Osteoblast (primary cell): ENCODE measurements at regions not wholly inside any gene's neighbourhood (a gene's known extent, or its start where the extent isn't known, plus 50 kb on each side); places are given as distances from the start of the nearest gene placed in this dataset.

ENCODE experiments used
- DNase-seq: peaks from one replicate; pipeline ENCODE4 v3.0.0; 2011; ENCODE audit warnings: low spot score, mixed read lengths; ENCODE audit not compliant: insufficient read length; ENCODE audit errors: missing footprints
- H2AFZ ChIP-seq: 2 replicates; pipeline ENCODE4 v1.6.0; 2011; ENCODE audit warnings: mild to moderate bottlenecking, low read length
- H3K27ac ChIP-seq: 2 replicates; pipeline ENCODE4 v1.5.1; 2011; ENCODE audit warnings: mild to moderate bottlenecking, low read depth, low read length, moderate library complexity
- H3K27me3 ChIP-seq: 2 replicates; pipeline ENCODE4 v1.6.0; 2012; ENCODE audit warnings: mild to moderate bottlenecking, control low read depth, inconsistent platforms, low read length, moderate library complexity; ENCODE audit not compliant: insufficient read depth
- H3K36me3 ChIP-seq: 2 replicates; pipeline ENCODE4 v1.5.1; 2011; ENCODE audit warnings: mild to moderate bottlenecking, low read length, control low read depth, moderate library complexity; ENCODE audit not compliant: insufficient read depth
- H3K4me1 ChIP-seq: 2 replicates; pipeline ENCODE4 v1.5.1; 2011; ENCODE audit warnings: mild to moderate bottlenecking, low read length, control low read depth, moderate library complexity; ENCODE audit not compliant: insufficient read depth
- H3K4me2 ChIP-seq: 2 replicates; pipeline ENCODE4 v1.6.0; 2011; ENCODE audit warnings: mild to moderate bottlenecking, low read length; ENCODE audit not compliant: insufficient read depth
- H3K4me3 ChIP-seq: fragments of 200-600 bp; sonication (generic); 3 replicates; pipeline ENCODE4 v1.5.1; 2012; ENCODE audit warnings: mild to moderate bottlenecking, low read length, inconsistent platforms; ENCODE audit not compliant: insufficient read depth
- H3K79me2 ChIP-seq: 2 replicates; pipeline ENCODE4 v1.6.0; 2012; ENCODE audit warnings: mild to moderate bottlenecking, low read length, control low read depth, inconsistent platforms; ENCODE audit not compliant: insufficient read depth
- H3K9me3 ChIP-seq: 2 replicates; pipeline ENCODE4 v1.5.1; 2011; ENCODE audit warnings: low read depth, low read length, control low read depth
- H4K20me1 ChIP-seq: 2 replicates; pipeline ENCODE4 v1.6.0; 2012; ENCODE audit warnings: mild to moderate bottlenecking, low read length, control low read depth; ENCODE audit not compliant: insufficient read depth
- CTCF ChIP-seq: IDR thresholded peaks from 2 replicates; pipeline ENCODE4 v1.5.1; 2011; ENCODE audit warnings: mild to moderate bottlenecking, low read depth, low read length, moderate library complexity; ENCODE audit errors: extremely low read depth

- no peaks in the 10 kb centered on the region for H3K9me3 ChIP-seq
- H3K27ac ChIP-seq = no peak overlapping the region
These were observed 87.2 kb upstream of the NSMCE3 start for GRCh38 chr15:29356786-29357185.

GRCh38 chr15:29355477-29355876 lies 85.9 kb upstream of the NSMCE3 start:
- Histone ChIP-seq H3K4me2 (no peak overlapping the region), H2AFZ (no peak overlapping the region), H3K36me3 (no peaks in the 10 kb centered on the region), H3K27me3 (no peaks in the 10 kb centered on the region), H3K79me2 (no peaks in the 10 kb centered on the region), H3K4me1 (no peaks in the 10 kb centered on the region), H3K4me3 (no peak overlapping the region), H3K9me3 (no peaks in the 10 kb centered on the region), H4K20me1 (no peaks in the 10 kb centered on the region), H3K27ac (no peak overlapping the region)
- DNase-seq = no peak
- TF ChIP-seq CTCF = no peak

More at GRCh38 chr15:29356786-29357185, 87.2 kb upstream of the NSMCE3 start:
- TF ChIP-seq CTCF = no peak
- no peaks in the 10 kb centered on the region for H3K79me2 ChIP-seq
- no peaks in the 10 kb centered on the region for H3K4me1 ChIP-seq
- no peaks in the 10 kb centered on the region for H3K36me3 ChIP-seq
- peak; percentile 55 for DNase-seq
- no peaks in the 10 kb centered on the region for H4K20me1 ChIP-seq
- no peak overlapping the region for H3K4me3 ChIP-seq
- H3K27me3 ChIP-seq = no peaks in the 10 kb centered on the region
- no peak overlapping the region for H2AFZ ChIP-seq
- no peak overlapping the region for H3K4me2 ChIP-seq

- H2AFZ ChIP-seq = no peak overlapping the region
- H3K79me2 ChIP-seq = no peaks in the 10 kb centered on the region
- H3K36me3 ChIP-seq = no peaks in the 10 kb centered on the region
- no peaks in the 10 kb centered on the region for H3K4me1 ChIP-seq
- no peaks in the 10 kb centered on the region for H3K9me3 ChIP-seq
- no peak for DNase-seq
- no peak for TF ChIP-seq CTCF
- no peak overlapping the region for H3K27ac ChIP-seq
- no peak overlapping the region for H3K4me2 ChIP-seq
- H4K20me1 ChIP-seq = no peaks in the 10 kb centered on the region
- H3K4me3 ChIP-seq = no peak overlapping the region
- H3K27me3 ChIP-seq = no peaks in the 10 kb centered on the region
These were observed 82.8 kb upstream of the NSMCE3 start for GRCh38 chr15:29352402-29352801.

GRCh38 chr15:29349196-29349595 lies 79.6 kb upstream of the NSMCE3 start:
- Histone ChIP-seq H2AFZ (no peak overlapping the region), H3K4me2 (no peak overlapping the region), H3K4me3 (no peak overlapping the region), H3K27me3 (no peaks in the 10 kb centered on the region), H3K36me3 (no peaks in the 10 kb centered on the region), H3K4me1 (no peaks in the 10 kb centered on the region), H3K27ac (no peak overlapping the region), H3K9me3 (no peaks in the 10 kb centered on the region), H4K20me1 (no peaks in the 10 kb centered on the region), H3K79me2 (no peaks in the 10 kb centered on the region)
- no peak for TF ChIP-seq CTCF
- no peak for DNase-seq
